ENCODE measurements at regions not wholly inside any gene's neighbourhood (a gene's known extent, or its start where the extent isn't known, plus 50 kb on each side); places are given as distances from the start of the nearest gene placed in this dataset.
"Not testable (repeated sequence)": the region's sequence is repeated elsewhere in the genome, so short reads cannot be mapped to it uniquely, and the experiment has no call there.

- DNase-seq: no peak
These were observed 251.4 kb upstream of the COPS8 start for GRCh38 chr2:236834284-236834683.

DNA sequence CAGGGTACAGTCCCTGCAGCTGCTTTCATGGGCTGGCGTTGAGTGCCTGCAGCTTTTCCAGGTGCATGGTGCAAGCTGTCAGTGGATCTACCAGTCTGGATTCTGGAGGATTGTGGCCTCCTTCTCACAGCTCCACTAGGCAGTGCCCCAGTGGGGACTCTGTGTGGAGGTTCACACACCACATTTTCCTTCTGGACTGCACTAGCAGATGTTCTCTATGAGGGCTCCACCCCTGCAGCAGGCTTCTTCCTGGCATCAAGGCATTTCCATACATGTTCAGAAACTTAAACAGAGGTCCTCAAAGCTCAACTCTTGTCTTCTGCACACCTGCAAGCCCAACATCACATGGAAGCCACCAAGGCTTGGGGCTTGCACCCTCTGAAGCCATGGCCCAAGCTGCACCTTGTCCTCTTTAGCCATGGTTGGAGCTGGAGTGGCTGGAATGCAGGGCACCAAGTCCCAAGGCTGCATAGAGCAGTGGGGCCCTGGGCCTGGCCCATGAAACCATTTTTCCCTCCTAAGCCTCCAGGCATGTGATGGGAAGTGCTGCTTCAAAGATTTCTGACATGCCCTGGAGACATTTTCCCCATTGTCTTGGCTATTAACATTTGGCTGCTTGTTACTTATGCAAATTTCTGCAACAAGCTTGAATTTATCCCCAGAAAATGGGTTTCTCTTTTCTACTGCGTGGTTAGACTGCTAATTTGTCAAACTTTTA is 250.2 kb upstream of the COPS8 start:
- no peak for DNase-seq

GRCh38 chr2:236836028-236836427 is 249.7 kb upstream of the COPS8 start:
- DNase-seq: not testable (repeated sequence)

DNA sequence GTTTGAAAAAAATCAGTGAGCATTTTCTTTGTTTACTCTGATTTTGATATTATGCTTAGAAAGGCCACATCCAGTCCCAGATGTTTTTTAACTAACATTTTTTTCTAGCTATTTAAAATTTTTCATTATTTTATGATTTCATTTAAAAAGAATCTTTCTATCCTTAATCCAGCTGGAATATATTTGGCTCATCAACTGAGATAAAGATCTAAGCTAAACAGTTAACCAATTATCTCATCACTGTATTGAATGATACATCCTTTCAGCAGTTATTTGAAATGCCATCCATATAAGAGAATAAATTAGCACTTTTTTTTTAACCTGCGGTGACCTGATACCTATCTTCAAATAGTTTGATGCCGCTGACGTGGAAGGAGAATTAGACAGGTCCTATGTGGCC is 245.5 kb upstream of the COPS8 start:
- no peak for DNase-seq

GRCh38 chr2:236840857-236841256 is 244.8 kb upstream of the COPS8 start:
- no peak for DNase-seq

GRCh38 chr2:236841389-236841788 is 244.3 kb upstream of the COPS8 start:
- DNase-seq: no peak

GRCh38 chr2:236843161-236843968 is 242.3 kb upstream of the COPS8 start:
- DNase-seq: no peak

DNA sequence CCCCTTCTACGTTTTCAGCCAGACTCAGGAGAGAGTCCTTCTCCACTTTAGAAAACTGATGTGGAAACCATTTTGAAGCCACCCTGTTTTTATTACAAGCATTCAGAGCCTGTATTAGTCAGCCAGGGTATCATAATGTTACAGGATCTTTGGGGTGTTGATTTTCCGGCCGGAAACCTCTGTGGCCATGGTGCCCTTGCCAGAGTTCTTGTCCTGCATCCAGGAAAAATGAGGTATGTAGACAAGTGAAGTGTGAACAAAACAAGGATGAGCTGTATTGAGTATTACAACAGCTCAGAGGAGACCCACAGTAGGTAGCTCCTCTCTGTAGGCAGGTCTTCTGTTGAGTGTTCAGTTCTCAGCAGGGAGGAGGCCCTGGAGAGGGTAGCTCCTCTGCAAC is 241.0 kb upstream of the COPS8 start:
- no peak for DNase-seq

DNA sequence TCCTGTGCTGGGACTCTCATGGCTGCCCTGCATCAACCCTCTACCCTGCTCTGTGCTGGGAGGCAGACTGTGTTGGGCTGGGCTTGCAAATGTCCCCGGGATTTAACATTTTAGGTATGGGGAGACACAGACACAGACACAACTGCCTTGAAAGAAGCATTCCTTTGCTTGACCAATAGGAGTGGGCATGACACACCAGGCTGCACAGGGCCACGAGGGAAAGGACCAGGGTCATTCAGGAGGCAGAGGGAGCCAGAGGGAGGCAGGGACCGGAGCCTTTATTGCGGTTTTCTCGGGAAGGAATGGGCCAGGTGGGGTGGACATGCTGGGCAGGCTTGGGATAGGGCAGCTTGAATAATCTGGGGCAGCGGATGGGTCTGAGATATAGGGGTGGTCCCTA is 238.7 kb upstream of the COPS8 start:
- no peak for DNase-seq

- no peak for DNase-seq
These were observed 238.0 kb upstream of the COPS8 start for GRCh38 chr2:236847538-236848263.

- no peak for DNase-seq
These were observed 237.2 kb upstream of the COPS8 start for GRCh38 chr2:236848501-236848900.

DNA sequence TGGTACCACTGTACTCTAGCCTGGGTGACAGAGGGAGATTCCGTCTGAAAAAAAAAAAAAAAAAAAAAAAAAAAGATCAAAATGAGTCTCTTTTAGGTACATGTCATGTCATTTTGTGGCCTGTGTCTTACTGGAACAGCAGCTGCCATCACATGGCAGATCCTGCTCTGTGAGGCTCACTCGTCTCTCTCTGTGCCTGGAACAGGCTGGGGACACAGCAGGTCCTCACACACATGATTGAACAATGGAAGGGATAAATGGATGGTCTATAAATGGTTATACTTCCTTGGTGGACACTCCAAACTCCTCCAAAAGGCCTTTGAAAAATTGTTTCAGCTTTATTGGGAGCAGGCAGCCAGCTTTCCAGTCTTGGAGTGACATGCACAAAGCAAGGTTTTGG is 236.2 kb upstream of the COPS8 start:
- no peak for DNase-seq

DNA sequence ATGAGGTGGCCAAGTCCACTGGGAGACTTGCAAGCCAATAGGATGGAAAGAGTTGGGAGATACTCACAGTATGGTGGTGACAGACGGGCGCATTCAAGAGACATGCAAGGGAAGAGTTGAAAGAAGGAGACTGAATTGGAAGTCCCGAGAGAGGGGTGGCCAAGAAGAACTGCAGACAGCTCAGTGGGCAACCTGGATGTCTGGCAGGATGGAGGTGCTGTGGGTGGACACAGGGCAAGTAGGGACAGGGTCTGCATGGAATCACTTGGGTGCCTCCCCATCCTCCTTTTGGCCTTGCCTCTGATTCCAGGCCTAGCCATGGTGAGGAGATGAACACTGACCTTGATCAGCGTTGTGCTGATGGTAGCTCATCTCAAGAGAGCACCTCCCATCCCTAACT is 235.7 kb upstream of the COPS8 start:
- no peak for DNase-seq

- DNase-seq: no peak
These were observed 234.5 kb upstream of the COPS8 start for GRCh38 chr2:236851187-236851586.

DNA sequence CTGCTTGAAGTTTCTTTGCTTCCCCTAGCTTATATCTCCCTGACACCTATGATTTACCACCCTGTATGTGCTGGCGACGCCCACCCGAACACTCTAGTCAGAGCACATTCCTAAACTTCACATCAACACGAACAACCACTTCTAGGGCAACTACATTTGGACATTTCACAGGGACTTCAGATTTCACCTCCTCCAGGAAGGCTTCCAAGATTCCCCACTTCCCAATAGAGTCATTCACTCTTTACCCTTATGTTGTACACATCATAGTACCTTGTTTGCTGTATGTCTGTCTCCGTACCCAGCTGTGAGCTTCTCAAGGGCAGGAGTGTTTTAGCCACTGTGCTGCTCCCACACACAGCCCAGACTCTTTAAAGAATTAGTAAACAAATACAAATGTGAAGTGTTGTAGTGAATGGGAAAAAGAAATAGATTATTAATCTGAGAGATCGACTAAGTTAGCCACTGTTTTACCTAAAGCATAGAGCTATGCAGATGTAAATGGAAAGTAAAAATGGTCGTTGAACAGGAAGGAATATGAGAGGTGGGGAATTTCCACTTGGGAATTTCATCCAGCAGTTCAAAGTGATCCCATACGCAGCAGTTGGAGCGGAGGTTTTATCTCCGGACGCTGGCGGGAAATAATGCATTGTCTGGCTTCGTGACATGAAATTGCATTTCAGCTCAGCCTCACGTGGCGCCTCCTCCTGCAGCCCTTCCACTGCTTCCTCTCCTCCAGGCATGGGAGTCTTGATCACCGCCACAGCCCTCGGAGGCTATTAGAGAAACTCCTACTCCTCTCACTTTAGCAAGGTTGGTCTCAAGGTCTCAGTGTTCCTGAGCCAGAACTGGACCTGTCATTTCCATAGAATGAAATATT is 233.4 kb upstream of the COPS8 start:
- no peak for DNase-seq

GRCh38 chr2:236852977-236853374 is 232.7 kb upstream of the COPS8 start:
- no peak for DNase-seq

- DNase-seq: no peak
These were observed 232.1 kb upstream of the COPS8 start for GRCh38 chr2:236853585-236854051.

DNA sequence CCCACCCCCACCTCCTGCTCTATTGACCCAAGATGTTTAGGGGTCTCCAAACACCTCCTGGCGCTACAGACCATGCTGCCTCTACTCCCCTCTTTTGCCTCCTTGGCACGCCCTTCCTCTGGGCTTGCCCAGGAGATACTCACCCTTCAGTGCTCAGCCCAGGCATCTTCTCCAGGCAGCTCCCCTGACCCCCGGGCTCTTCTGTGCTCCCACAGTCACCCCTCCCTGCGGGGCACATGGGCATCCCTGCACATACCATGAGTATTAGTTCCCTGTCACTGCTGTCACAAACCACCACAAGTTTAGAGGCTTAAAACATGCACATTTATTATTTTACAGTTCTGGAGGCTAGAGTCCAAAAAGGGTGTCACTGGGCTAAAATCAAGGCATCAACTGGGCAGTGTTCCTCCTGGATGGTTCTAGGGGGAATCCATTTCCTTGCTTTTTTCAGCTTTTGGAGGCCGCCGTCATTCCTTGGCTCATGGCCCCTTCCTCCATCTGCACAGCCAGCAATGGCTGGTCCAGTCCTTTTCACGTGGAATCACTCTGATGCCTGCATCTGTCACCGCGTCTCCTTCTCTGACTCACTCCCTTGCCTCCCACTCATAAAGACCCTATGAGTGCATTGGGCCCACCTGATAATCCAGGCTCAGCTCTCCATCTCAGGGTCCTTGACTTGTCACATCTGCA is 230.4 kb upstream of the COPS8 start:
- no peak for DNase-seq

GRCh38 chr2:236855866-236856847 is 229.5 kb upstream of the COPS8 start:
- DNase-seq: no peak

- no peak for DNase-seq
These were observed 228.8 kb upstream of the COPS8 start for GRCh38 chr2:236856848-236857235.

DNA sequence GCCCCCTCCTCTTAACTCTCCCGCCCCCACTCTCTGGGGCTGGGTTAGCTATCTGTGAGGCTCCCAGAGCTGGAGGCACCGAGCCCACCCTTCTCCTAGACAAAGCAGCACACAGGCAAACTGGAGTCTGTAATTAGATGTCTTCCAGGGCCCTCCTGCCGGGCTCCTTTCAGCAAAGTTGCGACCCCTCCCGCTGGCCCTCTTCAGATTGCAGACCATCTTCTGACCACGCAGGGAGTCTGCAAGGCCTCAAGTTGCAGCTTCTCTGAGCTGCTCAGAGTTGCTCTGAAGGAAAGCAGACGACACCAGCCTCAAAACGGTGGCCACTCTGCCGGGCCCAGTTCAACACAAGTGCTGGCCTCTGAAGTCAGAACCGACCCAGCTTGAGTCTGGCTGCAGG is 228.4 kb upstream of the COPS8 start:
- no peak for DNase-seq

Data from NCI-H1694 treated with DMSO at 0.1 percent for 48 hours (cell line).